HG03520 (cell line): ENCODE measurements at regions not wholly inside any gene's neighbourhood (a gene's known extent, or its start where the extent isn't known, plus 50 kb on each side); places are given as distances from the start of the nearest gene placed in this dataset.
"Not testable (repeated sequence)": the region's sequence is repeated elsewhere in the genome, so short reads cannot be mapped to it uniquely, and the experiment has no call there.

Experiments
- ATAC-seq: cut with Tn5 transposase; IDR thresholded peaks from one replicate; pipeline ENCODE4 v1.9.1; 2021; ENCODE audit warnings: mild to moderate bottlenecking, moderate library complexity; ENCODE audit not compliant: unreplicated experiment

DNA sequence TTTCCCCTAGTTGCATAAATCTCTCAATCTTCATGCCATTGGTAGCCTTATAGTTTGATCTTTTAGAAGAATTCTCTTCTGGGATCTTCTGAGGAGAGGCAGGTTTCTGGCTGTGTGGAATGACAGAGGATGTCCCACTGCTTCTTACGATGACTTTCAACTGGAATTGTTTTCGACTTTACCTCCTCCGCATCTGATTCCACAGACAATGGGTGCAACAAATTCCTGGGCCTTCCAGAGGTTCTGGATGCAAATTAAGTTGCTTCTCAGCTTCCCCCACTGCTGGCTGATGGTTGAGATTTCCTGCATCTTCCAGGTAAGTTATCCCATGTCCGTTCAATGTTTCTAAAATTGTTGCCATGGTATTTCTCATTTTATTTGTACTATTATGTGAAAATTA, 142.3 kb upstream of the TSC22D1 start:
- ATAC-seq: no peak

DNA sequence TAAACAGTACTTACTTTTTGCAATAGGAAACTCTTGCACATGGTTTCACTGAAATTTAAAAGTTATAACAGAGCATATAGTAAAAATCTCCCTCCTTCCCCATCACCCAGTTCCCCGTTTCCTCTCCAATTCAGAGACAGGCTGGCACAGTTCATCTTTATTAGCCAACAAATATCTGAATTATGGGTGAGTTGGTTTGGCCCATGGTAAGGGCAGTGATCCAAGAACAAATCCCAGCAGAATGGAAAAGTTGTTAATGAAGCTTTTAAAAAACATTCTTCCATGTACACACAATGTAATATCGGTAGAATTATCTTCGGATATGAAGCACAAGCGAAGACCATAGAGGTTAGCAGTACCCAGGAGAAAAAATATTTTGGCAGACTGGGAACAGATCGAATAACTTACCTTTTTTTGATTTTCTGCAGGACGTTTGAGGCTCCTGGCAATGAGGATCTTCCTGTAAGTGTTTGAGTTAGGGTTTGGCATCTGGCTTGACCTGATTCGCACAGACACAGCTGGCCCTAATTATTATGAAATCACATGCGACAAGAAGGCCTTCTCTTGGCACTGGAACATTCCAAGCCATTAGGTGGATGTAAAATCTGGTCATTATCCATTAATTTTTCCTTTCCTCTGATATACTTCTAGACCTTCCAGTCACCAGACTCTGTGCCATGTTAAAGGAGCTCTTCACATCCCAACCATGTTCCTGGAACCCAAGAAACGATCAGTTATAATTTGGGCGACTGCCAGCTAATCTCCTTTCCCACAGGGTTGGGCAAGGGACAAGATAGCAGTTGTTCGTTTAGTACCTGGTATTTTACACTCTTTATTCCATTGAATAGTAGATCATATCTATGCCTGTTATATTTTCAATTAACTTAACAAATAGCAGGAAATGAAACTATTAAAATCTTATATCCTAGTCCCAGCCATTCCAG, 139.4 kb upstream of the TSC22D1 start:
- ATAC-seq: no peak

DNA sequence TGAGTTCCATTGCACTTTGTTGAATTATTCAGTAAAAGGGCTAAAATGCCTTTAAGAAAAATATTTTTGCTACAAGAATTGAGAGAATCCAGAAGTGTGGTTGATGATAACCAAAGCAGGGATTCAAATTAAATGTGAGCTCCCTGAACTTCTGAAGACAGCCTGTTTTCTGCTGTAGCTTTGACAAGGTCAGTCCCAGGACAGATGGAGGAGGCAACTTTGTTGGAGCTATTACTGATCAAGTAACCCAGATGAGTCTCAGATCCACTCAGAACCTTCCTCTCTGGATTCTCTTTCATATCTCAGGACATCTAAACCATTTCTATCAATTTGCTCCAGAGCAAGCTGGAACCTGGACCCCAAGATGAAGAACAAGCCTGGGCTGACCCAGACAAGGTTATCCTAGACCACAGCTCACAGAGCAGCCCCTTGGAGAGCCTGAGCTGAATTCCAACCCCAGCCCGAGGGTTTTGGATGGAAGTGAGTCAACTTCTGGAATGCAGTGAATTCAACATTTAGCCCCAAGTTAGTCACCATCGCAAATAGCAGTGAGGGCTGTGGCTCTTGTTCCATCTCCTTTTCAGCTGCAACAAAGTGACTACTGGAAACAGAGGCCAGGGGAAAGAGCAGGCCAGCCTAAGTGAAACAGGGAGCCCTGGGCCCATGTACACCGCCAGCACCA, 137.8 kb upstream of the TSC22D1 start:
- ATAC-seq: no peak

DNA sequence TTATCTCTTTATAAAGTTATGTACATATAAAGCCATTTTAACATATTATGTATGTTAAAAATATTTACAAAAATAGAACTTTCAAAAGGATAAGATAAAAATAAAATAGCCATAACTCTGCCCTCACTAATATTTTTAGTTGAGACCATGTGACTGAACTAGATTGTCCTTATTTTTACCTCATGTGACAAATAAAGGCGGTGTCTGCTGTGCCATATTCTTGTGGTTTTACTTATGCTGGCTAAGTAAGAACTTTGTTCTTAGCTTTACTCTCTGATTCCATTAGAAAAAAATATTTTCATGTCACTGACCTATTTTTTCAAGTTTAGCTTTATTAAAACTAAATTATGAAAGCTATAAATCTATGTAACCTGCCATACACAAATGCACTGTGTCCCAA, 135.6 kb upstream of the TSC22D1 start:
- no peak for ATAC-seq

DNA sequence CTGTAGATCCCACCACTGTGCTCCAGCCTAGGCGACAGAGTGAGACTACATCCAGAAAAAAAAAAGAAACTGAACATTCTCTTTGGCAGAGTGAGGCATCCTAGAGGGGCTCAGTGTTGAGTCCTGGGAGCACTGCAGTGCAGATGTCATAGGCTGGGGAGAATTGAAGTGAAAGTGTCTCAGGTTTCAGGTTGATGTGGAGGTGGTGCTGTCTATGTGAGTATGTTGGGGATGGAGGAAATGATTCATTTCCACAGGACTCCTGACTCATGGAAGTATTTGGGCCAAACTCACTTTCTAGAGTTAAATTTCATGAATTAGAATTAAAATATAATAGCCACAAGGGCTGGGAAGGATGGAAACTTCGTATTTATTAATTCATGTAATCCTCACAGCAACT, 134.4 kb upstream of the TSC22D1 start:
- ATAC-seq: no peak

DNA sequence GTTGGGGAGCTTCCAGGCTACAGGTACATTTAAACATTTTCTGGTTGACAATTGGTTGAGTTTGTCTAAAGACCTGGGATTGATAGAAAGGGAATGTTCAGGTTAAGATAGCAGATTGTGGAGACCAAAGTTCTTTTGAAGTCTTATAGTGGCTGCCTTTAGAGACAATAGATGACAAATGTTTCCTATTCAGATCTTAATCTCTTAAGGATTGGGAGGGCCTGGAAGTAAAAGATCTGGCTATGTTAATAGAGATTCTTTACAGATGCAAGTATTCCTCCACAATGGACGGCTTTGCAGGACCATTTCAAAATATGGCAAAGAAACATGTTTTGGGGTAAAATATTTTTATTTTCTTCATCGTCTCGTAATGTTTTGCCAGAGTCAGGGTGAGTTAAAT, 128.7 kb upstream of the TSC22D1 start:
- not testable (repeated sequence) for ATAC-seq

DNA sequence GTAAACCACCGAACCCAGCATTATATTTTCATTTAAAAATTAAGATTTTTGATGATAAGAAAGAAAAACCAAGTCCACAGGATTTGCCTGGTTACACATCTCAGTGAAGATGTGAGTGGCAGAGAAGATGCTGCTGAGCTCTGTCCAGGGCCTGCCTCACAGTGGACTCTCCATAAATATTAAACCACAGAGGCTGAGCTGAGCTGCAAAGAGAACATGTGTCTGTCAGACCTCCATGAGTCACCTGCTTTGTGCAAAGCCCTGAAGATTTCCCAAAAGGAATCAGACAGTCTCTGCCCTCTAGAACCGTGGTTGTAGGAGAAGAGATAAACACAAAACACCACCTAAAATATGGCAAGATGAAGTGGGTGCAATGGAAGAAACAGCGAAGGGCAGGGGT, 127.2 kb upstream of the TSC22D1 start:
- no peak for ATAC-seq

DNA sequence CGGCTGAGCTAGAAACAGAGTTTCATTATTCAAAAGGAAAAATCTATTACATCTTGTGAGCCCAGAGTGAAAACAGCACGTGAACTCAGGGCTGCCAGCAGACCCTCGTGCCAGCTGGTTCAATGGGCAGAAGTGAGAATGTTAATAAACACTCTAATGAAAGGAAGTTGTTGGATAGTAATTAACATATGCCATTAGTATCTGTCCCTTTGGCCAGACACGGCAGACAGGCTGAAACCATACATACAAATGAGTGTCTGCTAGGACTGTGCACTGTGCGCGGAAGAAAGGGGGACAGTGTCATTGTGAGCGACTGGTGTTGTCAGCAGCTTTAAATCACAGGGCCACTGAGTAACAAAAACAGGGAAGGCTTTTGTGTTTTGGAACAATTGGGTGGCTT, 121.9 kb upstream of the TSC22D1 start:
- ATAC-seq: no peak

DNA sequence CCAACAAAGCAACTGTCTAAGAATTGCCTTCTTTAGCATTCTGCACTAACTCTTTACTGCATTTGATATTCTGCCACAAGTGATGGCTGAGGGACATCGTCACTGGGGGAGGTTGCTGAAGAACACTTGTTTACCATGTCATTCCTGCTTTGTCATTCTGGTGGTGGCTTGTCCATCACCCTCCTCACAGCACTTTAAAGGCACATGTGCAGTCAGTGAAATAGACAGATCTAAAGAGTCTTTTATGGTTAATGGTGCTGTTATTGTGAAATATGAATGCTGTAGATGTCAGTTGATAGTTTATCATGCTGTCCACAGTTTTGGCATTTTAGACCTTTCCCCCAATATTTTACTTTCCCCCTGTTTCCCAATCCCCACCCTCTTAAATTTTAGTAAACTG, 120.9 kb upstream of the TSC22D1 start:
- no peak for ATAC-seq

DNA sequence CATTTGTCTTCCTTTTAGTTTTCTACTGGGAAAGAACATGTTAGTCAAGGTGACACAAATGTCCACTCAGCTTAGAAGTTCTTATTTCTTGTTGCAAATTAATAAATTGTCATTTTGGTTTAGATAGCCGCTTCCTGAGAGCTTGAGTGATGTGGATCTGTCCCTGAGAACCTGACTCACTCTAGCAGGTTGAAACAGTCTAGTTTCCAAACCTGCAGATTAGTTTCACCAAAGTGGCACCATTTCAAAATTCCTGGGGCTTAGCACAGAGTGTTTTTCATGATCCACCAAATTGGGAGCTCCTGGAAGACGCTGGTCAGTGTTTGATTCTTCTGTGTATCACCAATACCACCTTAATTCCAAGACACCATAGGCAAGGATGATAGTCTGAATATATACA, 119.4 kb upstream of the TSC22D1 start:
- no peak for ATAC-seq

DNA sequence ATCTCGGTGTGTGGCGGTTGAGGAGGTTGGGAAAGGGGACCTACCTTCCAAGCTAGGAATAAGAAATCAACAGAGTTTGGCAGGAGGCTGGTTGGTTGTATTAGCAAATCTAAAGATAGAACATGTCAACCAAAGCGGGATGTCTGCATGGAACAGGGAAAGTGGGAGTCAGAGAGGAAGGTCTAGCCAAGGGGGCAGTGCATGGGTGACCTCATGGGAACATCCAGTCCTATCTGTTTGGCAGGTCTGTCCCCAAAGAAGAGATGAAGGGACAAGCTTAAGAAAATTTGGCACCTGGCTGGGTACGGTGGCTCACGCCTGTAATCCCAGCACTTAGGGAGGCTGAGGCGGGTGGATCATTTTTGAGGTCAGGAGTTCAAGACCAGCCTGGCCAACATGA, 118.7 kb upstream of the TSC22D1 start:
- ATAC-seq: no peak

DNA sequence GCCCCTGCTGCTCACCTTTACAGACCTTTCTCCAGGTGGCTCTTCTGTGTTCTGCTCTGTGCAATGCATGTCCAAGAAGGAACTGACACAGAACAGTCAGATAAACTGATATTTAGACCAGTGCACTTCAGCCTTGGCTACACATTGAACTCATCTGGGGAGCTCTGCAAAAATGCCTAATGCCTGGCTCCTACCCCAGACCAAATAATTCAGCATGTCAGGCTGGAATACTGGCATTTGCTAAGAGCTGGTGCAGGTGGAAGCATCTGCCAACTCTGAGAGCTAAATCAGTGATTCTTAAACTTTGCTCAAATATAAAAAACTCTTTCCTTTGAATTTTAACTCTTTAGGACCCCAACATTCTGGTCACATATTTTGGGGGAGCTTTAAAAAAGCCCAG, 118.2 kb upstream of the TSC22D1 start:
- no peak for ATAC-seq

DNA sequence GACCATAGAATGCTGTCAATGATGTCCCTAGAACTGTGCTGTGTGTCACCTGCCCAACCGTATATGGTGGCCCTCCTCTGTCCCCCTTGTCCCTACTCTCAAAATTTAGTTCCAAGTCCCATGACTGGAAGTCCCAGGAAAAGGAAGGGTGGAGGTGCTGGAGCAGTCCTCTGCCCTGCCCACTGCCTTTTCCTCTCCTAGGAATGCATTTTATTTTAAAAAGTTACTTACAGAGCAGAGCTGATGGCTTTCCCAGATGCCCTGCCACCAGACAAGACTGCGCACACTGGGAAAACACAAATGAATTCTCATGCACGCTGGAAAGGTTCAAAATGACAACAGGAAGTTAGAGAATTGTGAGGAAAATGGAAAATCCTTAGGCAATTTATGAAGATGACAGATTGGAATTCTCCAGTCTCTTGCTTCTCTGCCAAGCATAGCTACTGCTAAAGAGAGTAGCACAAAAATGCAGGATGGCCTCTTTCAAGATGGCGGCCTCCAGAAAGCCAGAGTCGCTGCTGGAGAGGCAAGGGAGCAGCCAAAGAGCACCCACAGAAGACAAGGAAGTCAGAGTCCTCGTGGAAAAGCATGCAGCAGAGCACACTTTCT, 117.1 kb upstream of the TSC22D1 start:
- no peak for ATAC-seq

DNA sequence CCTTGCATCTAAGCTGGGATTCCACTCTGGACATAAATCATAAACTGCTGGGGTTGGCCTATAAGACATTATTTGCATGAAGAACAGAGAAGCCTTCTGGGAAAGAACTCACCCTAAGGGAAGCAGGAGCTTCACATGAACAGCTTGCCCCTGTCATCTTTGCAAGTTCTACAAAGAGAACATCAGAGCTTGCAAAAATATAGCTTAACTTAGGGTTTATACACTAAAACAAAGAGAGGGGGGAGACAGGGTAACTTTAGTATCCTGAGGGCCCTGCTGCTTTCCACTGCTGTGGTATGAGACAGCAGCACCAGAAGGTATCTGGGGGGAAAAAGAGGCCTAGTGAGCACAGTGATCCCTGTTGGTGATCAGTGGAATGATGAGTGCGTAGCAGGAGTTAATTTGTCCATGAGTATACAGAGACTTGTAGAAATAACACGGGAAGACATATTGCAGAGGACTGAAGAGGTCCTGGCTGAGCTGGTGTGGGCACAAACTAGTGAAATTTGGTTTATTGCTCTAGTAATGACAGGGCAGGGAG, 116.1 kb upstream of the TSC22D1 start:
- no peak for ATAC-seq

DNA sequence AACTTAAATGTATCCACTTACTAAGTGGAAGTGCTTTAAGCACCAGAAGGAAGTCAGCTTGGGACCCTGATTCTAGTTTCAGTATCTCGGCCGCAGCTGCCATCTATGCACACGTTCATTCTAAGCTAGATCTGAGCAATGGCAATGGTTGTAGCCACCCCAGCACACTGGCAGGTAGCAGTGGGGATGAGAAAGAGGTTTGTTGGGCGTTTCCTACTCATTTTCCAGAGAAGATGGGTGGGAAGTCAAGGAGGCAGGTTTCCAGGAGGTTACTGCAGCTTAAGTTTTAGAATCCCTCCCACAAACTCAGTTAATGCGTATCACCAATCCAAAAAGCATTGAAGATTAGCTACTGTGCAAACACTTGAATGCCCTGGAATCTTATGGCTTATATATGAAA, 114.2 kb upstream of the TSC22D1 start:
- ATAC-seq: no peak

DNA sequence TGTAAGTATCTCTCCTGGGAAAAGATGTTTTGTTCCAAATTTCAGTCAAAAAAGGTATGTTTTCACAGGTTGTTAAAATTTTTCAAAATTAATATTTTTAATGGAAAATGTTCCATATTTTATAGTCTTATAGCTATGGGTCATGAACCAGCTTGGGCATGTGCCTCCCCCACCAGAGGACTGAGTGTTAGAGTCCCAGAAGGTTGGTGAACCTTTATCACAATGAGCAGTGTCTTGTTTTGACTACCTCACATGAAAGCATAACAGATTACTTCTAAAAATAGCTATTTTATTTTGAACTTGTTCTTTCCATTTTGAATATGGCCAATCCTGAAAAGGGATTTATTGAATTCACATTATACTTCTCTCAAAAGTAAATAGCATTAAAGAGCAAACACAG, 112.5 kb upstream of the TSC22D1 start:
- ATAC-seq: no peak

DNA sequence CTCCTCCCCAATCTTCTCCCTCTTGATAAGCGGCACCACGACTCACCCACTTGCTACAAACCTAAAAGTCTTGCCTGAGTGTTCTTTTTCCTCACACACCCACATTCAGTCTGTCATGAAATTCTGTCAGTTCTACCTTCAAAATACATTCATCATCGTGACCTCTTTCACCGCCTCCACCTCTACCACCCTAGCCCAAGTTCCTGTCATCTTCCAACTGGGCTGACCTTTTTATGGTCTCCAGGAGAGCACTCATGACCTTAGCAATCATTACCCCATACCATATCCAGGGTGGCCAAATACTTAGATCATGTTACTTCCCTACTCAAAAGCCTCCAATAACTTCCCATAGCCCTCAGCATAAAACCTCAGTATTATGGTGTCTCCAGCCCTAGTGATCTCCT, 110.4 kb upstream of the TSC22D1 start:
- no peak for ATAC-seq

DNA sequence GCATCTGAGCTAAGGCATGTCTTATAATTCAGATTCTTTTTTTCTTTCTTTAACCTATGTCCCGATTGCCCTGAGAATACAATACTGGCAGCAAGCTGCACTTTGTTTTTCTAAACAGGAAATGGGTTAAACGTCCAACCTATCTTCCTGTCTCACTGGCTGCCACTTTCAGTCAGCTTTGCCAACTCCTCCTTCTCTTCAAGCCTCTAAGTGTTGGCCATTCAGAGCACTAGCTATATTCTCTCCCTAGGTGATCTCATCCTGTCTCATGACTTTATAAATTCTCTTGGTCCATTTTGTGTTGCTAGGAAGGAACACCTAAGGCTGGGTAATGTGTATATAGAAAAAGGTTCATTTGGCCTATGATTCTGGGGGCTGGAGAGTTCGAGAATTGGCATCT, 109.5 kb upstream of the TSC22D1 start:
- ATAC-seq: no peak

DNA sequence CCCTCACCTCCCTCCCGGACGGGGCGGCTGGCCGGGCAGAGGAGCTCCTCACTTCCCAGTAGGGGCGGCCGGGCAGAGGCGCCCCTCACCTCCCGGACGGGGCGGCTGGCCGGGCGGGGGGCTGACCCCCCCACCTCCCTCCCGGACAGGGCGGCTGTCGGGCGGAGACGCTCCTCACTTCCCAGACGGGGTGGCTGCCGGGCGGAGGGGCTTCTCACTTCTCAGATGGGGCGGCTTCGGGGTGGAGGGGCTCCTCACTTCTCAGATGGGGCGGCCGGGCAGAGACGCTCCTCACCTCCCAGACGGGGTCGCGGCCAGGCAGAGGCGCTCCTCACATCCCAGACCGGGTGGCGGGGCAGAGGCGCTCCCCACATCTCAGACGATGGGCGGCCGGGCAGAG, 106.3 kb upstream of the TSC22D1 start:
- ATAC-seq: not testable (repeated sequence)

DNA sequence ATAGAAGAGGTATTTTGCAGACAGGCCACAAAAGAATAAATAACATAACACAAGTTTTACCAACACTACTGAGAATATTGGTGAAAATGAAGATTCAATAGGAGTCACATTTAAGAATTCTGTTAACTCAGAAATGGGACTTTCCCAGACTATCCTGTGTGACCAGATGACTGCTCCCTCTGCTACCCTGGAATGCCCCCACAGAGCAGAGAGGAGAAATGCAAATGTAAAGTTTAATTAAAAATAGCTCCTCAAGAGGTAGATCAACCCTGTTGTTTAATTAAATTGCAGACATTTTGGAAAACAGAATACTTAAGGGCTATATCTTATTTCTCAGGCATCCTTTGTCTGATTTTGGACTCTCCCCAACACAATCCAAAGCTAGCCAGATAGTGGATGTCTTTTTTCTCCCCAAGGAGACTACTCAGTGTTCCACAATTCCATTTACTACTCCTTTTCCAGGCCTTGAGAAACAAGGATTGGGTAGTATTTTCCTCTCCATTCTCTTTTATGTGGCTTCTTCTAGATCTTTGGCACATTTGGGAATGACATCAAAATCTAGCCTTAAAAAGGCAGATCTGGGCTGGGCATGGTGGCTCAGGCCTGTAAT, 104.7 kb upstream of the TSC22D1 start:
- no peak for ATAC-seq

DNA sequence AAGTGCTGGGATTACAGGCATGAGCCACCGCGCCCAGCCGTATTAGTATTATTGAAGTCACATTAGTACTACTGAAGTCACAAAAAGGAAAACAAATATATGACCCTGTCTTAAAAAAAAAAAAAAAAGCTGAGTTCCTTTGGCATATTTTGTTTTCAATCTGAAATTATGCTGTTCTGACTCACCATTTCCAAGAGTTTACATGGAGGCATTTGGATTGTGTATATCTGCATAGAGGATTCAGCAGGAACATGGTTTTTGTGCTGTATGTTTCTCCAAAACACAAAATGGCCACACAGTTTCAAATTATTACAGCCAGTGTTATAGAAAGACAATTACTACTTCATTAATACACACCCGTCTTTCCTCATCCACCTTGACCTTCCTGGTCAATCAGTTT, 103.5 kb upstream of the TSC22D1 start:
- no peak for ATAC-seq
